ENCODE measurements at regions not wholly inside any gene's neighbourhood (a gene's known extent, or its start where the extent isn't known, plus 50 kb on each side); places are given as distances from the start of the nearest gene placed in this dataset.

- Histone ChIP-seq H3K4me2 (no peak overlapping the region), H3K79me2 (no peaks in the 10 kb centered on the region), H3K27me3 (no peaks in the 10 kb centered on the region), H3K36me3 (replicated peaks; ENCODE audit: insufficient read depth, low read depth) (no peaks in the 10 kb centered on the region), H3K27ac (no peak overlapping the region), H3K9me3 (ENCODE audit: low read depth) (no peaks in the 10 kb centered on the region), H2AFZ (no peak overlapping the region), H3K9me2 (replicated peaks; ENCODE audit: insufficient read depth) (no peaks in the 10 kb centered on the region), H4K20me1 (ENCODE audit: insufficient read depth, poor library complexity, severe bottlenecking) (no peaks in the 10 kb centered on the region), H3K4me1 (ENCODE audit: insufficient read depth) (no peaks in the 10 kb centered on the region), H3K4me3 (no peak overlapping the region)
- 60% methylated on average over 3 of the region's 3 CpGs for WGBS (ENCODE audit: low lambda C conversion rate, missing lambda C conversion rate)
- DNase-seq (ENCODE audit: low spot score): no peak
- TF ChIP-seq, protein P1, sequence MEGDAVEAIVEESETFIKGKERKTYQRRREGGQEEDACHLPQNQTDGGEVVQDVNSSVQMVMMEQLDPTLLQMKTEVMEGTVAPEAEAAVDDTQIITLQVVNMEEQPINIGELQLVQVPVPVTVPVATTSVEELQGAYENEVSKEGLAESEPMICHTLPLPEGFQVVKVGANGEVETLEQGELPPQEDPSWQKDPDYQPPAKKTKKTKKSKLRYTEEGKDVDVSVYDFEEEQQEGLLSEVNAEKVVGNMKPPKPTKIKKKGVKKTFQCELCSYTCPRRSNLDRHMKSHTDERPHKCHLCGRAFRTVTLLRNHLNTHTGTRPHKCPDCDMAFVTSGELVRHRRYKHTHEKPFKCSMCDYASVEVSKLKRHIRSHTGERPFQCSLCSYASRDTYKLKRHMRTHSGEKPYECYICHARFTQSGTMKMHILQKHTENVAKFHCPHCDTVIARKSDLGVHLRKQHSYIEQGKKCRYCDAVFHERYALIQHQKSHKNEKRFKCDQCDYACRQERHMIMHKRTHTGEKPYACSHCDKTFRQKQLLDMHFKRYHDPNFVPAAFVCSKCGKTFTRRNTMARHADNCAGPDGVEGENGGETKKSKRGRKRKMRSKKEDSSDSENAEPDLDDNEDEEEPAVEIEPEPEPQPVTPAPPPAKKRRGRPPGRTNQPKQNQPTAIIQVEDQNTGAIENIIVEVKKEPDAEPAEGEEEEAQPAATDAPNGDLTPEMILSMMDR (IDR thresholded peaks at IDR 0.05; ENCODE audit: poor library complexity): no peak
- TF ChIP-seq EZH2phosphoT487 (IDR thresholded peaks at IDR 0.05; ENCODE audit: low read depth, severe bottlenecking, unreplicated experiment): no peak
- TF ChIP-seq EZH2 (IDR thresholded peaks at IDR 0.05; ENCODE audit: borderline replicate concordance): no peak
Observed at GRCh38 chr13:100845128-100845757, 170.6 kb upstream of the TMTC4 start.

DNA sequence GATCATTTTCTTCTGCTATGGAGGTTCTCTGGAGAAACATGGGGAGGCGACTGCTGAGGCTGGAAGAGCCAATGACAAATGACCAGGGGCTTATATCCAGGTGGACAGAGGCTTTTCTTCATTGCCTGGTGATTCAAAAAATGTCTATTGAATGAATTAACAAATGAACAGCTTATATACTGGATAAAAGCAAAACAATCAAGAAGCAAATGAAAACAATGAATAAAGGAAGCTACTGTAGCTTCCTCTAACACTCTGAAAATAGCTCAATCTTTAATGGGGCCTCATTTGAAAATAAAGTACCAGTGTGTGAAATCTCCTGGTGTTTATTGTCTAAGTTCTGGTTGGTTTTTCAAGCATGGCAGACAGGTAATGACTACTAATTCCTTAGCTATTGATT, 167.5 kb upstream of the TMTC4 start:
- Histone ChIP-seq H3K9me3 (ENCODE audit: low read depth) (no peaks in the 10 kb centered on the region), H3K9me2 (replicated peaks; ENCODE audit: insufficient read depth) (no peaks in the 10 kb centered on the region), H3K4me1 (ENCODE audit: insufficient read depth) (no peaks in the 10 kb centered on the region), H3K4me3 (no peak overlapping the region), H3K36me3 (replicated peaks; ENCODE audit: insufficient read depth, low read depth) (no peaks in the 10 kb centered on the region), H3K27me3 (no peaks in the 10 kb centered on the region), H4K20me1 (ENCODE audit: insufficient read depth, poor library complexity, severe bottlenecking) (no peaks in the 10 kb centered on the region), H3K79me2 (no peaks in the 10 kb centered on the region), H3K4me2 (no peak overlapping the region), H2AFZ (no peak overlapping the region), H3K27ac (no peak overlapping the region)
- TF ChIP-seq, protein P1 (IDR thresholded peaks at IDR 0.05; ENCODE audit: poor library complexity): no peak
- no peak for TF ChIP-seq EZH2 (IDR thresholded peaks at IDR 0.05; ENCODE audit: borderline replicate concordance)
- no peak for TF ChIP-seq EZH2phosphoT487 (IDR thresholded peaks at IDR 0.05; ENCODE audit: low read depth, severe bottlenecking, unreplicated experiment)
- WGBS (ENCODE audit: low lambda C conversion rate, missing lambda C conversion rate): 96% methylated on average over 1 of the region's 1 CpG
- DNase-seq (ENCODE audit: low spot score): no peak

DNA sequence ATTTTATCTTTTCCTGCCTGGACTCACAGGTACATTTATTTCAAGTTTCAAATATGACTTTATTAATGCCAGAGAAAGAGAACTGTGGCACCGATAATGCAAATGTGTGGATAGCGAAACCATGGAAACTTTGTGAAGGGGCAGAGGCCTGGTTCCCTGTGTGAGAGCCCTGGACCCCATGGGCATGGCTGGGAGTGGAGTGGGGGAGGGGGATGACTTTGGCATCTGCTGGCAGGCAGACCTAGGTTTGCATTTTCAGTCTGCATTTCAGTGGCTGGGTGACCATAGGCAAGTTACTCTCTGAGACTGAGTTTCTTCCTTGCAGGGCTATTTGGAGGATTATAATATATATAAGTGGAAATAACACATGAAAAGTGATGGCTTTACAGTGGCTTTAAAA, 163.8 kb upstream of the TMTC4 start:
- 90% methylated on average over 2 of the region's 2 CpGs for WGBS (ENCODE audit: low lambda C conversion rate, missing lambda C conversion rate)

More for the DNA sequence above, 163.8 kb upstream of the TMTC4 start:
- no peak overlapping the region for H3K27ac ChIP-seq
- no peak for TF ChIP-seq EZH2 (IDR thresholded peaks at IDR 0.05; ENCODE audit: borderline replicate concordance)
- no peak for TF ChIP-seq EZH2phosphoT487 (IDR thresholded peaks at IDR 0.05; ENCODE audit: low read depth, severe bottlenecking, unreplicated experiment)
- TF ChIP-seq, protein P1 (IDR thresholded peaks at IDR 0.05; ENCODE audit: poor library complexity): no peak
- H3K9me2 ChIP-seq (replicated peaks; ENCODE audit: insufficient read depth): no peaks in the 10 kb centered on the region
- H3K36me3 ChIP-seq (replicated peaks; ENCODE audit: insufficient read depth, low read depth): no peaks in the 10 kb centered on the region
- no peaks in the 10 kb centered on the region for H3K27me3 ChIP-seq
- no peak for DNase-seq (ENCODE audit: low spot score)
- no peaks in the 10 kb centered on the region for H4K20me1 ChIP-seq (ENCODE audit: insufficient read depth, poor library complexity, severe bottlenecking)
- H3K79me2 ChIP-seq: no peaks in the 10 kb centered on the region
- no peaks in the 10 kb centered on the region for H3K9me3 ChIP-seq (ENCODE audit: low read depth)
- H3K4me2 ChIP-seq: no peak overlapping the region
- H2AFZ ChIP-seq: no peak overlapping the region
- H3K4me1 ChIP-seq (ENCODE audit: insufficient read depth): no peaks in the 10 kb centered on the region
- no peak overlapping the region for H3K4me3 ChIP-seq

All from hepatocyte (in vitro differentiated cells).